ENCODE measurements at regions not wholly inside any gene's neighbourhood (a gene's known extent, or its start where the extent isn't known, plus 50 kb on each side); places are given as distances from the start of the nearest gene placed in this dataset.

- no peak overlapping the region for H3K4me3 ChIP-seq
- TF ChIP-seq CTCF (IDR thresholded peaks at IDR 0.05) (no peak), POLR2A (IDR thresholded peaks at IDR 0.05) (no peak), EP300 (IDR thresholded peaks at IDR 0.05) (no peak)
- peaks cover 0 to 95% (median 2%) of the 10 kb centered on the region in 3 donors for H3K36me3 ChIP-seq
Measured at GRCh38 chr14:95439881-95440280, 76.6 kb downstream of the SYNE3 start.

DNA sequence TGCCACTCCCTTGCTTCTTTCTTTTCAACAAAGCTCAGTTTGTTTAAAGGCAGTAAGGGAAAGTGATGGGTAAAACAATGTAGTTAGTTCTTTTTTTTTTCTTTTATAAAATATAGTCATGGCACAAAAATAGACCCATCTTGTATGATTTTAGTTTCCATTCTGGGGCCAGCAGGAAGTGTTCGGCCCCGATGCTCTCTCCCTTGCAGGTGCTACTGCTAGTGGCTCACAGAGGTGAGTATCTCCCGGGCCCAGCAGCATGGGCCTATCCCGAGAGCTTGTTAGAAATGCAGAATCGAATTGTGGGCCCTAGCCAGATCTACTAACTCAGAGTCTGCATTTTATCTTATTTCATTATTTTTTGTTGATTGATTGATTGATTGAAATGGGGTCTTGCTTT is 78.7 kb downstream of the SYNE3 start:
- no peak for TF ChIP-seq POLR2A (IDR thresholded peaks at IDR 0.05)
- no peak for TF ChIP-seq EP300 (IDR thresholded peaks at IDR 0.05)
- no peak for TF ChIP-seq CTCF (IDR thresholded peaks at IDR 0.05)
- Histone ChIP-seq H3K27me3 (no peaks in the 10 kb centered on the region), H3K27ac (no peak overlapping the region), H3K36me3 (peaks cover 0 to 96% (median 2%) of the 10 kb centered on the region in 3 donors), H3K9me3 (no peaks in the 10 kb centered on the region), H3K4me1 (peaks cover 0 to 7% (median under 1%) of the 10 kb centered on the region in 4 donors), H3K4me3 (no peak overlapping the region)
- no peak for DNase-seq (ENCODE audit: low spot score in 2 of 2)
- WGBS, 2 donors = 89 to 91% methylated on average over 5 of the region's 5 CpGs

More at GRCh38 chr14:95439881-95440280, 76.6 kb downstream of the SYNE3 start:
- no peak for DNase-seq (ENCODE audit: low spot score in 2 of 2)
- 86 to 91% methylated on average over 14 of the region's 14 CpGs for WGBS, 2 donors
- H3K27me3 ChIP-seq = no peaks in the 10 kb centered on the region
- H3K9me3 ChIP-seq = no peaks in the 10 kb centered on the region
- peaks cover 0 to 11% (median 4%) of the 10 kb centered on the region in 4 donors for H3K4me1 ChIP-seq
- no peak overlapping the region for H3K27ac ChIP-seq

- H3K27ac ChIP-seq = no peak overlapping the region
- 78 to 85% methylated on average over 4 of the region's 4 CpGs for whole genome bisulfite sequencing, 2 donors
- no peaks in the 10 kb centered on the region for H3K27me3 ChIP-seq
- H3K36me3 ChIP-seq = peaks cover 0 to 100% (median 2%) of the 10 kb centered on the region in 3 donors
- TF ChIP-seq POLR2A (IDR thresholded peaks at IDR 0.05) (no peak), CTCF (IDR thresholded peaks at IDR 0.05) (no peak), EP300 (IDR thresholded peaks at IDR 0.05) (no peak)
- no peak for DNase-seq (ENCODE audit: low spot score in 2 of 2)
- H3K9me3 ChIP-seq = no peaks in the 10 kb centered on the region
- H3K4me1 ChIP-seq = peaks cover 0 to 16% (median 3%) of the 10 kb centered on the region in 4 donors
- no peak overlapping the region for H3K4me3 ChIP-seq
Measured at GRCh38 chr14:95436354-95436753, 80.1 kb downstream of the SYNE3 start.

DNA sequence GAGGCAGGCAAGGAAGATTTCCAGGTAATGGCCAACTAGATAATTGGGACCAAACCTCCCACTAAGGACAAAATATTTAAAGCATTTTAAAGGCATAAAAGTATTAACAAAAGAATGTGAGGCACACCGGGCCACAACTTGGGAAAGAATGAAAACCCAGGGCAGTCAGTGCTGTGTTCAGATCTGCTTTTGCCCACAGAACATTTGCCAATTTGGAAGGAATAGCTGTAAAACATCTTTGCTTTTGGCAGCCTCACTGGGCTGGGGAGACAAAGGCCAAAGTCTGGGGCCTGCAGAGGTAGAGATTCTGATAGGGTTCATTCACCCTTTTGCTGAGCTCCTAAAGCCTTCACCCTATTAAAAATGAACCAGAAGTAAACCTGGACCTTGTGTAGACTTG is 82.3 kb downstream of the SYNE3 start:
- Histone ChIP-seq H3K36me3 (peaks cover 0 to 94% (median 0%) of the 10 kb centered on the region in 3 donors), H3K4me3 (no peak overlapping the region), H3K4me1 (peaks cover 0 to 22% (median 5%) of the 10 kb centered on the region in 4 donors), H3K9me3 (no peaks in the 10 kb centered on the region), H3K27ac (no peak overlapping the region), H3K27me3 (no peaks in the 10 kb centered on the region)
- TF ChIP-seq EP300 (IDR thresholded peaks at IDR 0.05) (no peak), CTCF (IDR thresholded peaks at IDR 0.05) (no peak)
- WGBS, 2 donors = 56 to 66% methylated on average over 1 of the region's 1 CpG
- no peak for DNase-seq (ENCODE audit: low spot score in 2 of 2)

DNA sequence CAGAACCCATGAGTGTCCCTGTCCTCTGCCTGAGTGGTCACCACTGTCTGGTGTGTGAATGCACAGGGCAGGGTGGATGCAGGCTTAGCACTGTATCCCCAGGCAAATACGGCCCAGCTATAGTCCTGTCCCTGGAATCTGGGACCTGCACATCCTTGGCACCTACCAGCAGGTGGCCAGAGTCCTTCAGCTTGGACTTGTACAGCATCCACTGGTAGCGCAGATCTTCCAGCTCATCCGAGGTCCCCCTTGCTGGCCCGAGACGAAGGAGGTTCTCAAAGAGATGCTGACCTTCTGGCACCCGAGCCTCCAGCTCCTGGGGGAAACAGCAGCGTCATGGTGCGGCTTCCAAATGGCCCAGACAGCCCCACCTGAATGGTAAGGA is 83.4 kb downstream of the SYNE3 start:
- Histone ChIP-seq H3K27me3 (no peaks in the 10 kb centered on the region), H3K4me3 (no peak overlapping the region), H3K4me1 (peaks cover 0 to 22% (median 5%) of the 10 kb centered on the region in 4 donors), H3K9me3 (no peaks in the 10 kb centered on the region), H3K36me3 (peaks cover 0 to 94% (median 0%) of the 10 kb centered on the region in 3 donors), H3K27ac (peak overlapping the region in 1 of 4 donors; percentile 83)
- DNase-seq (ENCODE audit: low spot score in 2 of 2) = no peak
- WGBS, 2 donors = 93 to 96% methylated on average over 8 of the region's 8 CpGs
- TF ChIP-seq POLR2A (IDR thresholded peaks at IDR 0.05) (no peak), EP300 (IDR thresholded peaks at IDR 0.05) (no peak), CTCF (IDR thresholded peaks at IDR 0.05) (no peak)

All from tibial nerve (tissue), 4 donors.